Tibial nerve (tissue), 4 donors: ENCODE measurements at regions not wholly inside any gene's neighbourhood (a gene's known extent, or its start where the extent isn't known, plus 50 kb on each side); places are given as distances from the start of the nearest gene placed in this dataset.

Source experiments
- CTCF ChIP-seq, 5 experiments: fragments of 200-600 bp in 3 of 5; fragments of 450-650 bp in 2 of 5; sonication (generic) in 3 of 5; IDR thresholded peaks; one replicate each; pipeline ENCODE4 v1.5.1; 2016 to 2019; ENCODE audit warnings: antibody characterized with exemption in 5 of 5, mild to moderate bottlenecking in 3 of 5, moderate library complexity in 2 of 5
- EP300 ChIP-seq, 2 donors: sonication (generic); formaldehyde crosslinking; IDR thresholded peaks; one replicate each; pipeline ENCODE4 v1.6.1; 2017; ENCODE audit warnings: antibody characterized with exemption in 2 of 2, mild to moderate bottlenecking in 1 of 2
- POLR2A ChIP-seq, 2 donors: fragments of 450-650 bp; IDR thresholded peaks; one replicate each; pipeline ENCODE4 v1.6.1; 2017; ENCODE audit warnings: antibody characterized with exemption in 2 of 2, mild to moderate bottlenecking in 2 of 2, moderate library complexity in 2 of 2

DNA sequence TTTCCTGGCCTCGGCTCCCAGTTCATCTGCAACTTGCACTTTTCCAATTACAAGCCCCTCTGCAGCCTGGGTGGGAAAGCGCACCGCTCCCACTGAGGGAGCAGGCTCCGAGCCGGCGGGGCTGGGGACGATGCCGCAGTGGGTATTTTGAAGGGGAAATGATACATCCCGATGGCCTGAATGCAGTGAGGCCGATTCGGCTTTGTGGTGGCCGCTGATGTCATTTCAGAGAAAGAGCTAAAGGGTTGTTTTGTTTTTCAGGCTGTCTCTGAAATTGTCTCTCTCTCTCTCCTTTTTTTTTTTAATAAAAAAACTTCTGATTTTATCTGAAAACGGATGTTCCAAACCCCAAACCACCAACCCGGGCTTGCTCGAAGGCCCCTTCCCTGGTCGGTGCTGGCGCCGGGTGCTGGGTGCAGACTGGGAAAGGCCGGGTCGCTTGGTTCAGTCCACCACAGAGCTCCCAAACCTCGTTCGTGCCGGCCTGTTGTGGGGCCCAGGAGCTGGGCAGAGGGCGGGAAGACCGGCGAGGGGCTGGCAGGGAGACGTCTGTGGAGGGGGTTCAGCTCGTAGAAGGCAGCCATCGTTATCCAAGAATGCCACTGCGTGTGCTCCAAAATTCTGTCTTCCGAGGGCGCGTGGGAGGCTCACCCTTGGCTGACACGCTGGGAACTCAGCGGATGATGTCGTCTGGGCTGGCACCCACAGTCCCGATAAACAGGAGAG lies 102.8 kb downstream of the FOXL1 start:
- TF ChIP-seq CTCF (IDR thresholded peaks at IDR 0.05): no peak
- TF ChIP-seq EP300 (IDR thresholded peaks at IDR 0.05): peak in 1 of 2 donors; percentile 48
- no peak for TF ChIP-seq POLR2A (IDR thresholded peaks at IDR 0.05)
